NCI-H526 (cell line): ENCODE measurements at regions not wholly inside any gene's neighbourhood (a gene's known extent, or its start where the extent isn't known, plus 50 kb on each side); places are given as distances from the start of the nearest gene placed in this dataset.
"Not testable (repeated sequence)": the region's sequence is repeated elsewhere in the genome, so short reads cannot be mapped to it uniquely, and the experiment has no call there.

Source experiments
- DNase-seq, 2 experiments: peaks; one replicate each; lab custom pipeline; 2025; lab: John Stamatoyannopoulos, UW

- no peak for DNase-seq
Observed at GRCh38 chr1:19591482-19592091, 52.5 kb upstream of the NBL1 start.

DNA sequence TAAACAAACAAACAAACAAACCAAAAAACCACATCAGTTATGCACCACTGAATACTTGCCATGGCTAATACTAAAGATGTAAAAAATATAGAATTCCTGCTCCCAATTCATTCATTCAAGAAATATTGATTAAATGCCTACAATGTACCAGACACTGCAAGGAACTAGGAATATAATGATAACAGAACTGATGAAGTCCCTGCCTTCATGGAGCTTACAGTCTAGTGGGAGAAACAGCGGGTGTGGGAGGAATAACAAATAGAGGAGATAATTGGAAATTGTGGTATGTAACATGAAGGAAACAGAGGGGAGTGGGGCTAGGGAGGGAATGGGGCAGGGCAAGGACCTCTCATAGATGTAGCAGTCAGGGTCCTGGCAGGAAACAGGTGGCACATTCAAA, 58.6 kb upstream of the NBL1 start:
- no peak for DNase-seq

DNA sequence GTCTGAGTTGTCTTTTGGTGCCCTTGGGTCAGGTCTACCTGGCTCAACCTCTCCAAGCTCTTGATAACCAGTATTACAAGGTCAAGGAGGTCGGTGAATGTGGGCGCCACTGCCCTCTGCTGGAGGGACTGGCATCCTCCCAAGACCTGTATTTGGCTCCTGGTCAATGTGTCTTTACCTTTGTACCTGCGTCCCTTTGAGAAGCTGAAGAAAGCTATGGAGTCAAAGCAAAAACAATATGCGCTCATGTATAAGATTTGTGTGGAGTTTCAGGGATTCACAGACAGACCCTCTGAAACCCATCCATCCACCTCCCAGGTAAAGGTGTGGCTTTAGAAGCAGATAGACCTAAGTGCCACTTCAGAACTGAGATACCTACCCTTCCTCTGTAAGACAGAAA, 61.8 kb upstream of the NBL1 start:
- DNase-seq: peak; percentile 8 to 51

GRCh38 chr1:19581381-19581780, 62.7 kb upstream of the NBL1 start:
- no peak for DNase-seq

- DNase-seq: no peak
Observed at GRCh38 chr1:19577561-19577960, 66.5 kb upstream of the NBL1 start.

GRCh38 chr1:19577036-19577435, 67.1 kb upstream of the NBL1 start:
- DNase-seq: no peak

DNA sequence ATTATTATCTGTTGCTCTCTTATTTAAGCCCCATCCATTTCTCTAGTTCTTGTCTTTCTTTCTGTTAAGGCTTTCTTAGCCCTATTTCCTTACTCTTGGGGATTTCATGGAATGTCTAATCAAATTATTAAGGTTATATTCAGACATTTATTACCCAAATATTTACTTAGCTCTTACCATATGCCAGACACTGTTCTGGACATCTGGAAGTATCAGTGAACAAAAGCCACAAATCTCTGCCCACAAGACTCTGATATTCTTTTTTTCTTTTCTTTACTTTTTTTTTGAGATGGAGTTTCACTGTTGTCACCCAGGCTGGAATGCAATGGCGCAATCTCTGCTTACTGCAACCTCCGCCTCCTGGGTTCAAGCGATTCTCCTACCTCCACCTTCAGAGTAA, 74.3 kb upstream of the NBL1 start:
- DNase-seq: no peak

GRCh38 chr1:19567041-19567440, 77.1 kb upstream of the NBL1 start:
- DNase-seq: no peak

DNA sequence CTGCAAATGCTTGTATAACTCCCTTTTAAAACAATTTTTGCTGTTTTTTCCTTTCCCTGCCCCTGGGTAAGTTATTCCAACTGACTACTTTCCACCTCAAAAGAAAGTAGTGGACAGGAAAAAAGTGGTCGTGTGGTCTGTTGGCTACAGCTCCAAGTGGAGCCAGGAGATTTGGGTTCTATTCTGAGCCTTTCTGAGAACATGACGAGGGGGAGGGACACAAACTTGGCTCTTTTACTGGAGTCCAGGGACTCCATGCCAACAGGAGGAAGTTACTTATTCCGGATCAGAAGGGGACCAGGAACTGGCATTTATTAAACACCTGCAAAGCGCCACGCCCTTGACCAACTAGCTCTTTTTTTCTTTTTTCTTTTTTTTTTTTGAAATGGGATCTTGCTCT, 79.0 kb upstream of the CAPZB start:
- no peak for DNase-seq

- DNase-seq: no peak
Observed at GRCh38 chr1:19563324-19564097, 78.2 kb upstream of the CAPZB start.

DNA sequence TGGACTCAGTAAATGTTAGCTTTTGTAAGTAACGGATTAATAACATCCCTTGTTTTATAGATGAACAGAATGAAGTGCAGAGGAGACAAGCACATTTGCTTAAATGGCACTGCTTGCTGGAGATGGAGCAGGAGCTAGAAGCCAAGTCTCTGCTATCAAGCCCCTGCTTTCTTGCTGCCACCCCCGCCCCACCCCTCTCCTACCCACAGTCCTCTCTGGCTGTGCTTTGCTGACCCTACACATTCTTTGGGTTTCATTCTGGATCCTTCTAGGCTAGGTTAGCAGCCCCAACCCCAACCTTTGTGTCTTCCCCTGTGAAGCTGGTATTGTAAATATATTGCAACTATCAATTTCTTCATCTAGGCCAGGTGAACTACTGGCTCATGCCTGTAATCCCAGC, 77.5 kb upstream of the CAPZB start:
- DNase-seq: no peak

DNA sequence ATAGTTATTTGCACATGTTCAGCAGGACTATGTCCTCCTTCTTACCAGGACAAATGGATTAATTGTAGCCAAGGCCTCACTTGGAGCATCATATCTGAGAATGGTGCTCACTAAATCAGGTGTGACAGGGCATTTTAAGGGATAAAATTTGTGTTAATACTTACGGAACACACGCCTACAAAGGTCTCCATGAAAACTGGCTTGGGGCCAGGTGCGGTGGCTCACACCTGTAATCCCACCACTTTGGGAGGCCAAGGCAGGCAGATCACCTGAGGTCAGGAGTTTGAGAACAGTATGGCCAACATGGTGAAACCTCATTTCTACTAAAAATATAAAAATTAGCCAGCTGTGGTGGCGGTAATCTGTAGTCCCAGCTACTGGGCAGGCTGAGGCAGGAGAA, 75.1 kb upstream of the CAPZB start:
- no peak for DNase-seq

- DNase-seq: no peak
Observed at GRCh38 chr1:19559641-19560040, 74.3 kb upstream of the CAPZB start.

GRCh38 chr1:19557609-19558051, 72.3 kb upstream of the CAPZB start:
- no peak for DNase-seq

DNA sequence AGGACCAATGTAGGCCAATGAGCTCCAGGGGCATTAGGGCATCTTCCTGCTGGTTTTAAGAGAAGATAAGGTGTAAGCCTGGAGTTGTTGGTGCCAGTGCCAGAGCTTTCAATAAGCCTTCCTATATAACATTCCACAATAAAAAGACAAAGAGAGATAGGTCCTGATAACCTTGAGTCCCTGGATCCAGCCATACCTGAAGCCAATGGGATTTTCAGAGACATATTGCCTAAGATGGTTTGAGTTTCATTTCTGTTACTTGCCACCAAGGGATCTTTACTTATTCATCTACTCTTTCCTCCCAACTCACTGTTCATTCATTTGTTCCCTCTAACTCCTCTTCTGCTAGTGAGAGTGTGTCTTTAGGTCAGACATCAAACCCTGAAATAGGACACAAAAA, 68.8 kb upstream of the CAPZB start:
- DNase-seq: no peak

GRCh38 chr1:19552291-19553010, 67.1 kb upstream of the CAPZB start:
- DNase-seq: no peak

DNA sequence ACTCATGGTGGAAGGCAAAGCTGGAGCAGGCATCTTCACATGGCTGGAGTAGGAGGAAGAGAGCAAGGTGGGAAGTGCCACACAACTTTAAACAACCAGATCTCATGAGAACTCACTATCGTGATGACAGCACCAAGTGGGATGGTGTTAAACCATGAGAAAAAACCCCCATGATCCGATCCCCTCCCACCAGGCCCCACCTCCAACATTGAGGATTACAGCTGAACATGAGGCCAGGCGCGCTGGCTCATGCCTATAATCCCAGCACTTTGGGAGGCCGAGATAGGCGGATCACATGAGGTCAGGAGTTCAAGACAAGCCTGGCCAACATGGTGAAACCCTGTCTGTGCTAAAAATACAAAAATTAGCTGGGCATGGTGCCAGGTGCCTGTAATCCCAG, 66.5 kb upstream of the CAPZB start:
- not testable (repeated sequence) for DNase-seq

DNA sequence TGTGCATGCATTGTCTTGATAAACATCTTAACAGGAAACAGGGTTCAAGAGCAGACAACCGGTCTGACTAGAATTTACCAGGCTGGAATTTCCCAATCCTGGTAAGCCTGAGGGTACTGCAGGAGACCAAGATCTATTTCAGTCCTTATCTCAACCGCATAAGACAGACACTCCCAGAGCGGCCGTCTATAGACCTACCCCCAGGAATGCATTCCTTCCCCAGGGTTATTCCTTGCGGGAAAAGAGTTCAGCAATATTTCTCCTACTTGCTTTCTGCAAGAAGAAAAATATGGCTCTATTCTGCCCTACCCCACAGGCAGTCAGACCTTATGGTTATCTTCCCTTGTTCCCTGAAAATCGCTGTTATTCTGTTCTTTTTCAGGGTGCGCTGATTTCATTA, 65.1 kb upstream of the CAPZB start:
- not testable (repeated sequence) for DNase-seq

DNA sequence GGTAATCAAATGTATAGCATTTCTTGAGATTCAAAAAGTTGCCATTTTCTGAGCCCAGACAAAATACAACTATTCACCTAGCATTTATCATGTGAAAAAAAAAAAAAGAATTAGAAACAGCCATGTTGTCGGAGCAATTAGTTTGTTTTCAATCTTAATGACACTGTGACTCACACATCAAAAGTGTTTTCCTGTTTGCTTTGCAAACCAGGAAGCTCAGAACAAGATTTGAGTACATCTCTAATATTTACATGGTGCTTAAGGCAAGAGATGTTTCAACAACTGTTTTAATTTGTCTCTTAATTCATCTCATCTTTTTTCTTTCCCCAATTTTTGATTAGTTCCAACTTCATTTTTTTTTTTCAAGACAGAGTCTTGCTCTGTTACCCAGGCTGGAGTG, 62.5 kb upstream of the CAPZB start:
- DNase-seq: no peak

- DNase-seq: no peak
Observed at GRCh38 chr1:19536519-19536918, 51.2 kb upstream of the CAPZB start.

- no peak for DNase-seq
Observed at GRCh38 chr1:19535214-19535613, 49.9 kb upstream of the CAPZB start.
